Neuronal stem cell (in vitro differentiated cells): ENCODE measurements at regions not wholly inside any gene's neighbourhood (a gene's known extent, or its start where the extent isn't known, plus 50 kb on each side); places are given as distances from the start of the nearest gene placed in this dataset.

ENCODE experiments used
- DNase-seq: peaks from one replicate; pipeline ENCODE4 v3.0.0-alpha.2; 2013; ENCODE audit warnings: low spot score
- H2AFZ ChIP-seq: one replicate; pipeline ENCODE4 v1.6.1; 2013; ENCODE audit warnings: mild to moderate bottlenecking, low read length, inconsistent platforms
- H2AK5ac ChIP-seq: 2 replicates; pipeline ENCODE4 v1.6.1; 2013; ENCODE audit warnings: low read depth, mild to moderate bottlenecking, inconsistent platforms, low read length, moderate library complexity, mixed read lengths
- H2BK120ac ChIP-seq: 2 replicates; pipeline ENCODE4 v1.6.1; 2013; ENCODE audit warnings: low read depth, mild to moderate bottlenecking, inconsistent platforms, low read length, moderate library complexity, mixed read lengths
- H2BK12ac ChIP-seq: one replicate; pipeline ENCODE4 v1.6.1; 2013; ENCODE audit warnings: low read length, inconsistent platforms
- H2BK15ac ChIP-seq: 2 replicates; pipeline ENCODE4 v1.6.1; 2013; ENCODE audit warnings: mild to moderate bottlenecking, low read length, inconsistent platforms, mixed read lengths
- H2BK5ac ChIP-seq: one replicate; pipeline ENCODE4 v1.6.1; 2013; ENCODE audit warnings: inconsistent platforms, mild to moderate bottlenecking, low read length, moderate library complexity
- H3K14ac ChIP-seq: one replicate; pipeline ENCODE4 v1.6.1; 2013; ENCODE audit warnings: low read length, inconsistent platforms
- H3K18ac ChIP-seq: 2 replicates; pipeline ENCODE4 v1.6.1; 2013; ENCODE audit warnings: low read length, inconsistent platforms
- H3K23ac ChIP-seq: 2 replicates; pipeline ENCODE4 v1.6.1; 2013; ENCODE audit warnings: low read depth, mild to moderate bottlenecking, mixed read lengths, low read length, inconsistent platforms; ENCODE audit not compliant: poor library complexity
- H3K27ac ChIP-seq: replicated peaks from 3 replicates; pipeline ENCODE4 v1.5.1; 2013; ENCODE audit warnings: low read length, inconsistent platforms
- H3K27me3 ChIP-seq, 3 experiments: 2 replicates each; pipeline ENCODE4 v1.6.1; 2013; ENCODE audit warnings: low read length in 3 of 3, mild to moderate bottlenecking in 2 of 3, inconsistent platforms in 1 of 3, low read depth in 1 of 3, mixed read lengths in 1 of 3, moderate library complexity in 1 of 3; ENCODE audit not compliant: control insufficient read depth in 3 of 3, insufficient read depth in 3 of 3
- H3K36me3 ChIP-seq, 2 donors: replicated peaks in 1 of 2; 2 replicates each; pipeline ENCODE4 v1.6.1; 2013; ENCODE audit warnings: low read length in 2 of 2; ENCODE audit not compliant: control insufficient read depth in 2 of 2, insufficient read depth in 2 of 2
- H3K4ac ChIP-seq: 2 replicates; pipeline ENCODE4 v1.6.1; 2013; ENCODE audit warnings: inconsistent platforms, mild to moderate bottlenecking, low read length, moderate library complexity
- H3K4me1 ChIP-seq, 2 donors: 1 replicate in 1 of 2; 2 replicates in 1 of 2; pipeline ENCODE4 v1.6.1; 2013; ENCODE audit warnings: low read length in 2 of 2, low read depth in 1 of 2; ENCODE audit not compliant: control insufficient read depth in 2 of 2, insufficient read depth in 1 of 2
- H3K4me2 ChIP-seq: one replicate; pipeline ENCODE4 v1.6.1; 2013; ENCODE audit warnings: mild to moderate bottlenecking, low read length, inconsistent platforms; ENCODE audit not compliant: insufficient read depth, poor library complexity, severe bottlenecking
- H3K4me3 ChIP-seq, 2 donors: 2 replicates each; pipeline ENCODE4 v1.5.1; 2013; ENCODE audit warnings: low read length in 2 of 2, mild to moderate bottlenecking in 2 of 2, inconsistent platforms in 1 of 2, moderate library complexity in 1 of 2
- H3K79me1 ChIP-seq: one replicate; pipeline ENCODE4 v1.6.1; 2013; ENCODE audit warnings: low read depth, mild to moderate bottlenecking, inconsistent platforms, low read length, moderate library complexity
- H3K9ac ChIP-seq: one replicate; pipeline ENCODE4 v1.6.1; 2013; ENCODE audit warnings: mild to moderate bottlenecking, low read depth, low read length, inconsistent platforms; ENCODE audit not compliant: poor library complexity
- H3K9me3 ChIP-seq, 2 donors: replicated peaks in 1 of 2; 2 replicates each; pipeline versions ENCODE3 to v1.6.1; 2013; ENCODE audit warnings: low read length in 2 of 2, mild to moderate bottlenecking in 2 of 2, inconsistent platforms in 1 of 2, low read depth in 1 of 2, mixed read lengths in 1 of 2, moderate library complexity in 1 of 2; ENCODE audit not compliant: control insufficient read depth in 2 of 2, insufficient read depth in 1 of 2
- H4K8ac ChIP-seq: one replicate; pipeline ENCODE4 v1.6.1; 2013; ENCODE audit warnings: low read depth, mild to moderate bottlenecking, inconsistent platforms, low read length, moderate library complexity
- H4K91ac ChIP-seq: one replicate; pipeline ENCODE4 v1.6.1; 2013; ENCODE audit warnings: low read length, low read depth, mild to moderate bottlenecking, inconsistent platforms; ENCODE audit not compliant: poor library complexity
- WGBS, 2 donors: extraction: QIAGEN DNeasy Blood & Tissue Kit; methylation state at CpG; one replicate each; pipeline ENCODE4 v1.1.7; 2013; ENCODE audit warnings: missing lambda C conversion rate in 2 of 2, mixed read lengths in 1 of 2; ENCODE audit not compliant: insufficient read length in 2 of 2, insufficient replicate concordance in 1 of 2; ENCODE audit errors: extremely low coverage in 2 of 2; 5-methylcytosine and 5-hydroxymethylcytosine counted together

- Histone ChIP-seq H2BK120ac (no peak overlapping the region), H3K23ac (no peak overlapping the region), H3K79me1 (no peaks in the 10 kb centered on the region), H2BK5ac (no peak overlapping the region), H3K14ac (no peak overlapping the region), H3K36me3 (no peaks in the 10 kb centered on the region), H3K27ac (no peak overlapping the region), H3K27me3 (peaks cover 0 to 2% (median 0%) of the 10 kb centered on the region in 3 experiments), H3K4me3 (peak overlapping the region in 1 of 2 donors; percentile 18), H3K18ac (no peak overlapping the region), H3K9me3 (no peaks in the 10 kb centered on the region), H3K4me1 (peaks cover 0 to 3% of the 10 kb centered on the region in 2 donors), H2AK5ac (peak overlapping the region; percentile 32), H3K9ac (no peak overlapping the region), H4K8ac (no peak overlapping the region), H3K4me2 (no peak overlapping the region), H2BK12ac (no peak overlapping the region), H4K91ac (no peak overlapping the region), H2AFZ (no peak overlapping the region), H3K4ac (no peak overlapping the region), H2BK15ac (no peak overlapping the region)
- WGBS, 2 donors = no CpG with 5 or more reads among the region's 6 CpGs
- no peak for DNase-seq
These were observed 199.7 kb upstream of the RAB6C start for GRCh38 chr2:129779783-129780182.

DNA sequence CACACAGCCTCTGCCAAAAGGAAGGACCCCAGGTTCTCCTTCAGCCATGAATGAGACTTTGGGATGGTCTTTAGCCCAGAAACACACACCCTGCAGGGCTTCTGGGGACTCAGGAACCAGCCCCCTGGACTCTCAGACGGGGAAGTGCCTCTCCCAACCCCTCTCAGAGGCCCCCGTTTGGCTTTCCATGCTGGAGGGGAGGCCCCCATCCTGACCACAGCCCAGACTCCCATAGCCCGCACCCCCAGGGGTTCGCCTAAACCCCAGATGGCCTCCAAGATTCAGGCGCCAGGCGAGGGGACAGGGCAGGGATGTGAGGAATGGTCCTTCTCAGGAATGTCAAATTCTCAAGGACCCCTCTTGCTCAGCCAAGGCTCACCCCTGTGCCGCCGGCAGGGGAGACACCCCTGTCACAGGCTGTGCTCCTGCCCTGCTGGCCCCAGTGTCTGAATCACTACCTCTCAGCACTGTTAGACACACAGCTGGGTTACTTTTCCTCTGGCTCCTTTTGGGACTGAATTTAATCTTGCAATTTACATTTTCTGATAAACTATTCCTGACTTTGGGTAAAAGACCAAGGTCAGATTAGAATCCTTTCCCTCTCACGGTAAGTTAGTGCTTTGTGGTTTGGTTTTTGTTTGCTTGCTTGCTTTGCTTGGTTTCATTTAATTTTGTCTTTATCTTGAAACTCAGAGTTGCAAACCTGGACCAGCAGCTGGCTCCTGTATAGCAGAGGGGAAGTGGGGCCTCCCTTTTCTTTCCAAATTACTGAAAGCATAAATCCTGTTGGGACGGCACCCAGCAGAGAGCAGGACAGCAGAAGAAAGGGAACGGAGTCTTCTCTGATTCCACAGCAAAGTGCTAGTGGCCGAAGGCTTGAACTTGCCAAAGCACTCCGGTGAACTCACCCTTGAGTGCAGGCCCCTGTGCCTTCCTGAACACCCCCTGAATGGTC is 198.9 kb upstream of the RAB6C start:
- no peak for DNase-seq
- Histone ChIP-seq H3K27ac (no peak overlapping the region), H3K4me2 (no peak overlapping the region), H3K9ac (no peak overlapping the region), H3K36me3 (no peaks in the 10 kb centered on the region), H2BK12ac (no peak overlapping the region), H3K79me1 (no peaks in the 10 kb centered on the region), H2BK15ac (no peak overlapping the region), H2AK5ac (no peak overlapping the region), H3K9me3 (no peaks in the 10 kb centered on the region), H2BK120ac (no peak overlapping the region), H3K4me3 (no peak overlapping the region), H3K18ac (no peak overlapping the region), H2BK5ac (no peak overlapping the region), H4K91ac (no peak overlapping the region), H3K23ac (no peak overlapping the region), H4K8ac (no peak overlapping the region), H2AFZ (peak overlapping the region; percentile 82), H3K4ac (no peak overlapping the region), H3K14ac (no peak overlapping the region), H3K4me1 (peaks cover 0 to 3% of the 10 kb centered on the region in 2 donors), H3K27me3 (peaks cover 0 to 2% (median 0%) of the 10 kb centered on the region in 3 experiments)
- WGBS, 2 donors = no CpG with 5 or more reads among the region's 13 CpGs

GRCh38 chr2:129781749-129782632 is 197.5 kb upstream of the RAB6C start:
- H2AK5ac ChIP-seq = no peak overlapping the region
- no peak overlapping the region for H2BK12ac ChIP-seq
- H2BK5ac ChIP-seq = no peak overlapping the region
- H3K27me3 ChIP-seq = peaks cover 0 to 2% (median 0%) of the 10 kb centered on the region in 3 experiments
- no peak for DNase-seq
- no peak overlapping the region for H2BK120ac ChIP-seq
- peaks cover 0 to 3% of the 10 kb centered on the region in 2 donors for H3K4me1 ChIP-seq
- no peak overlapping the region for H3K18ac ChIP-seq
- no peak overlapping the region for H3K4me2 ChIP-seq
- no peak overlapping the region for H3K14ac ChIP-seq
- H3K4me3 ChIP-seq = no peak overlapping the region
- H2AFZ ChIP-seq = no peak overlapping the region
- no peak overlapping the region for H3K23ac ChIP-seq
- no peaks in the 10 kb centered on the region for H3K9me3 ChIP-seq
- no peaks in the 10 kb centered on the region for H3K36me3 ChIP-seq
- WGBS, 2 donors = no CpG with 5 or more reads among the region's 18 CpGs
- no peak overlapping the region for H3K4ac ChIP-seq
- no peak overlapping the region for H3K9ac ChIP-seq
- H3K27ac ChIP-seq = no peak overlapping the region
- no peak overlapping the region for H4K8ac ChIP-seq
- H2BK15ac ChIP-seq = no peak overlapping the region
- H4K91ac ChIP-seq = no peak overlapping the region
- H3K79me1 ChIP-seq = no peaks in the 10 kb centered on the region

DNA sequence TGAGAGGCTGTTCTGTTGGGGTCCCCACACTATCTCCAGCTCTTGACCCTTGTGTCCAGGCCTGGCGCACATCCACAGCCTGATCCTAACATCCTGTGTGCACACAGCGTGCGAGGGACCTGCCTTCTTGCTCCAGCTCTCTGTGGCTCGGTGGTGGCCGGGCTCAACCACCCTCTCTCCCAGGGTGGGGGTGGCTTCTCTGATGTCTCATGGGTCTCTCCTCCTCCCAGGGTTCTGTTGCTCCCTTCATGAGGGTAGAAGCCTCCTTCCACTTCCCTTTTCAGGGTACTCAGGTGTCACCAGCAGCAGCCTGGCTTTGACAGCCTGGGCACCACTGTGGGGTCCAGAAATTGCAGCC is 196.9 kb upstream of the RAB6C start:
- Histone ChIP-seq H3K4me1 (peaks cover 0 to 3% of the 10 kb centered on the region in 2 donors), H3K36me3 (no peaks in the 10 kb centered on the region), H3K27ac (no peak overlapping the region), H3K9me3 (no peaks in the 10 kb centered on the region), H3K79me1 (no peaks in the 10 kb centered on the region), H2AFZ (no peak overlapping the region), H3K9ac (no peak overlapping the region), H3K14ac (no peak overlapping the region), H4K91ac (no peak overlapping the region), H2BK120ac (no peak overlapping the region), H2AK5ac (peak overlapping the region; percentile 27), H3K27me3 (peaks cover 0 to 2% (median 0%) of the 10 kb centered on the region in 3 experiments), H3K4me2 (no peak overlapping the region), H3K23ac (no peak overlapping the region), H3K18ac (no peak overlapping the region), H2BK5ac (no peak overlapping the region), H2BK12ac (no peak overlapping the region), H3K4me3 (no peak overlapping the region), H2BK15ac (no peak overlapping the region), H3K4ac (no peak overlapping the region), H4K8ac (no peak overlapping the region)
- no peak for DNase-seq
- no CpG with 5 or more reads among the region's 5 CpGs for WGBS, 2 donors
